ENCODE measurements at regions not wholly inside any gene's neighbourhood (a gene's known extent, or its start where the extent isn't known, plus 50 kb on each side); places are given as distances from the start of the nearest gene placed in this dataset.

DNA sequence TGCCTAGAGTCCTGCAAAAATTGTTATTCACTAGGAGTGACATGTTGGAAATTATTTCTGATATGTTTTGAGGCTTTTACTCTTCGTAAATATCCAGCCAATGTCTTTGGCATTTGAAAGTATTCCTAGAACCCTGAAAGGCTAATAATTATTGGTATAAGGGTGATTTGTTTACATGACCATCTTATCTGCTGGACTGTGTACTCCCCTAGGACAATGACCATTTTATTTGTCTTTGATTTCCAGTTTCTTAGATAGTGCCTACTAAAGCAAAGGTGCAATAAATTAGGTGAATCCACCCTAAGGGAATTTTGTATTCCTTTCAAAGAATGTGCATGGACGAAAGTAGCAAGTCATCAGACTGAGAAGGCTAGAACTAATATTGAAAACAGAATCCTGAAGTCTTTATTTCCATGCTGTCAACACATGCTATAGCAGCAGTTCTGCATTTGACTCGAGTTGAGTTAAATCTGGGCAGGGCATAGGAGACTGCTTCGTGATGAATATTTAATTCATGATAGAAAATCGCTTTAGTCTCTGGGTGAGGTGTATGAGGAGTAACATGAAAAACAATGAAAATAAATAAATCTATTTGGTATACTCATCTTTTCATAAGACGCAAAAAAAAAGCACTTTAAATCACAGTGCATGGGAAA lies 235.7 kb downstream of the GPD2 start:
- no peak for DNase-seq
- WGBS, 2 donors: 64 to 72% methylated on average over 6 of the region's 6 CpGs
- Histone ChIP-seq H3K27me3 (no peaks in the 10 kb centered on the region), H3K9me3 (peaks cover 0 to 2% (median 0%) of the 10 kb centered on the region in 4 donors), H3K4me1 (no peaks in the 10 kb centered on the region), H3K27ac (no peak overlapping the region), H3K36me3 (no peaks in the 10 kb centered on the region), H3K4me3 (no peak overlapping the region)
- TF ChIP-seq POLR2A (IDR thresholded peaks at IDR 0.05) (no peak), EP300 (IDR thresholded peaks at IDR 0.05) (no peak), POLR2AphosphoS5 (IDR thresholded peaks at IDR 0.05) (no peak)
- TF ChIP-seq, protein P1, sequence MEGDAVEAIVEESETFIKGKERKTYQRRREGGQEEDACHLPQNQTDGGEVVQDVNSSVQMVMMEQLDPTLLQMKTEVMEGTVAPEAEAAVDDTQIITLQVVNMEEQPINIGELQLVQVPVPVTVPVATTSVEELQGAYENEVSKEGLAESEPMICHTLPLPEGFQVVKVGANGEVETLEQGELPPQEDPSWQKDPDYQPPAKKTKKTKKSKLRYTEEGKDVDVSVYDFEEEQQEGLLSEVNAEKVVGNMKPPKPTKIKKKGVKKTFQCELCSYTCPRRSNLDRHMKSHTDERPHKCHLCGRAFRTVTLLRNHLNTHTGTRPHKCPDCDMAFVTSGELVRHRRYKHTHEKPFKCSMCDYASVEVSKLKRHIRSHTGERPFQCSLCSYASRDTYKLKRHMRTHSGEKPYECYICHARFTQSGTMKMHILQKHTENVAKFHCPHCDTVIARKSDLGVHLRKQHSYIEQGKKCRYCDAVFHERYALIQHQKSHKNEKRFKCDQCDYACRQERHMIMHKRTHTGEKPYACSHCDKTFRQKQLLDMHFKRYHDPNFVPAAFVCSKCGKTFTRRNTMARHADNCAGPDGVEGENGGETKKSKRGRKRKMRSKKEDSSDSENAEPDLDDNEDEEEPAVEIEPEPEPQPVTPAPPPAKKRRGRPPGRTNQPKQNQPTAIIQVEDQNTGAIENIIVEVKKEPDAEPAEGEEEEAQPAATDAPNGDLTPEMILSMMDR (IDR thresholded peaks at IDR 0.05): no peak
- intact Hi-C loops (cut with DNase I): no loop called here

- Histone ChIP-seq H3K27ac (no peak overlapping the region), H3K4me3 (no peak overlapping the region), H3K9me3 (peaks cover 0 to 2% (median 0%) of the 10 kb centered on the region in 4 donors), H3K36me3 (no peaks in the 10 kb centered on the region), H3K27me3 (no peaks in the 10 kb centered on the region), H3K4me1 (no peaks in the 10 kb centered on the region)
- 25 to 69% methylated on average over 7 of the region's 7 CpGs for WGBS, 2 donors
- TF ChIP-seq POLR2AphosphoS5 (IDR thresholded peaks at IDR 0.05): no peak
- TF ChIP-seq, protein P1 (IDR thresholded peaks at IDR 0.05): no peak
- TF ChIP-seq EP300 (IDR thresholded peaks at IDR 0.05): no peak
- TF ChIP-seq POLR2A (IDR thresholded peaks at IDR 0.05): no peak
- intact Hi-C loops (cut with DNase I): no loop called here
- no peak for DNase-seq
These were observed 236.6 kb downstream of the GPD2 start for GRCh38 chr2:156672556-156673332.

GRCh38 chr2:156673333-156673615 lies 237.1 kb downstream of the GPD2 start:
- Histone ChIP-seq H3K27me3 (no peaks in the 10 kb centered on the region), H3K4me1 (no peaks in the 10 kb centered on the region), H3K4me3 (no peak overlapping the region), H3K36me3 (no peaks in the 10 kb centered on the region), H3K27ac (no peak overlapping the region), H3K9me3 (no peaks in the 10 kb centered on the region)
- intact Hi-C loops (cut with DNase I): no loop called here
- 42 to 69% methylated on average over 2 of the region's 2 CpGs for WGBS, 2 donors
- no peak for DNase-seq
- TF ChIP-seq, protein P1 (IDR thresholded peaks at IDR 0.05): no peak
- TF ChIP-seq POLR2AphosphoS5 (IDR thresholded peaks at IDR 0.05) (no peak), EP300 (IDR thresholded peaks at IDR 0.05) (no peak), POLR2A (IDR thresholded peaks at IDR 0.05) (no peak)

GRCh38 chr2:156673981-156674380 lies 237.8 kb downstream of the GPD2 start:
- Histone ChIP-seq H3K27me3 (no peaks in the 10 kb centered on the region), H3K27ac (no peak overlapping the region), H3K9me3 (no peaks in the 10 kb centered on the region), H3K4me3 (no peak overlapping the region), H3K4me1 (no peaks in the 10 kb centered on the region), H3K36me3 (no peaks in the 10 kb centered on the region)
- TF ChIP-seq POLR2A (IDR thresholded peaks at IDR 0.05): no peak
- TF ChIP-seq, protein P1 (IDR thresholded peaks at IDR 0.05): no peak
- no peak for TF ChIP-seq POLR2AphosphoS5 (IDR thresholded peaks at IDR 0.05)
- TF ChIP-seq EP300 (IDR thresholded peaks at IDR 0.05): no peak
- no peak for DNase-seq
- 87 to 90% methylated on average over 2 of the region's 2 CpGs for WGBS, 2 donors
- intact Hi-C loops (cut with DNase I): no loop called here

All from sigmoid colon (tissue), 6 donors.